ENCODE measurements at regions not wholly inside any gene's neighbourhood (a gene's known extent, or its start where the extent isn't known, plus 50 kb on each side); places are given as distances from the start of the nearest gene placed in this dataset.

GRCh38 chr5:130496215-130496614 is 592.0 kb downstream of the CHSY3 start:
- TF ChIP-seq EZH2 (IDR thresholded peaks at IDR 0.05; ENCODE audit: borderline replicate concordance, low read length) = no peak
- TF ChIP-seq CTCF (IDR thresholded peaks at IDR 0.05; ENCODE audit: low read length) = no peak
